ENCODE measurements at regions not wholly inside any gene's neighbourhood (a gene's known extent, or its start where the extent isn't known, plus 50 kb on each side); places are given as distances from the start of the nearest gene placed in this dataset.

DNA sequence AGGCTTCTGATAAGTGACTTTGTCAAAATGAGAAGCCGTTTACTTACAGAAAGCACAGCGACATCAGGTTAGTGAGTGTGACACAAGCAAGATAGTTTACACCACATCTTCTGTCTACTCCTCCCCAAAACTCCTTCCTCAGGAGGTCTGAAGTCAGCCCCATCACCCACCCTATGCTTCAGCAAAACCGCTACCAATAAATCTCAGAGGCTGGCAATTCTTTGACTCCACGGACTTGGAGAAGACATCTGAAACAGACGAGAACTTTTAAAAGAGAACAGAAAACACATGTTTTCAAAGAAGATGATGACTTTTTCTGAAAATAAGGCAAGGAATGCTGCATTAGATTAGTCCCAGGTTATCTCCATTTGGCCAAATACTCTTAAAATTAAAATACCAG, 261.1 kb downstream of the TBC1D4 start:
- no peak for TF ChIP-seq EP300 (IDR thresholded peaks at IDR 0.05)
- TF ChIP-seq, protein P1, sequence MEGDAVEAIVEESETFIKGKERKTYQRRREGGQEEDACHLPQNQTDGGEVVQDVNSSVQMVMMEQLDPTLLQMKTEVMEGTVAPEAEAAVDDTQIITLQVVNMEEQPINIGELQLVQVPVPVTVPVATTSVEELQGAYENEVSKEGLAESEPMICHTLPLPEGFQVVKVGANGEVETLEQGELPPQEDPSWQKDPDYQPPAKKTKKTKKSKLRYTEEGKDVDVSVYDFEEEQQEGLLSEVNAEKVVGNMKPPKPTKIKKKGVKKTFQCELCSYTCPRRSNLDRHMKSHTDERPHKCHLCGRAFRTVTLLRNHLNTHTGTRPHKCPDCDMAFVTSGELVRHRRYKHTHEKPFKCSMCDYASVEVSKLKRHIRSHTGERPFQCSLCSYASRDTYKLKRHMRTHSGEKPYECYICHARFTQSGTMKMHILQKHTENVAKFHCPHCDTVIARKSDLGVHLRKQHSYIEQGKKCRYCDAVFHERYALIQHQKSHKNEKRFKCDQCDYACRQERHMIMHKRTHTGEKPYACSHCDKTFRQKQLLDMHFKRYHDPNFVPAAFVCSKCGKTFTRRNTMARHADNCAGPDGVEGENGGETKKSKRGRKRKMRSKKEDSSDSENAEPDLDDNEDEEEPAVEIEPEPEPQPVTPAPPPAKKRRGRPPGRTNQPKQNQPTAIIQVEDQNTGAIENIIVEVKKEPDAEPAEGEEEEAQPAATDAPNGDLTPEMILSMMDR (IDR thresholded peaks at IDR 0.05): no peak
- TF ChIP-seq POLR2A (IDR thresholded peaks at IDR 0.05): no peak

Measured in ovary (tissue), 3 donors.